ENCODE measurements at regions not wholly inside any gene's neighbourhood (a gene's known extent, or its start where the extent isn't known, plus 50 kb on each side); places are given as distances from the start of the nearest gene placed in this dataset.

DNA sequence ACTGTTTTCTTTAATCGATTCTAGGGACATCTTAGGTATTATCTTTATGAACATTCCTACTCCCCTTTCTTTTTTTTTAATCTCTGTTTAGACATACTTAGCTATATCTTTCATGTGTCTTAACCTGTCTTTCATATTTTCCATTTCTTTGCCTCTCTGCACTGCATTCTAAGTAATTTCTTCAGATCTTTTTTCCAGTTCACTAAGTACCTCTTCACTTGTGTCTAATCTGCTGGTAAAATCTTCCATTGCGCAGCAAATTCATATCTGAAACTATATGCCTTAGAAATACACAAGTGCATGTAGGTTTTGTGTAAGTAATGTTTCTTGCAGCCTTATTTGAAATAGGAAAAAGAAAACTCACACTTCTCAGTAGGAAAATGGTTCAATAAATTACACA, 165.4 kb upstream of the BTBD3 start:
- Histone ChIP-seq H3K4me3 (replicated peaks in 1 of 3; ENCODE audit: insufficient read depth in 1 of 3, low read depth in 2 of 3, low read length in 3 of 3) (no peak overlapping the region), H2AFZ (ENCODE audit: low read length) (no peak overlapping the region), H3K4me2 (ENCODE audit: low read depth, low read length) (no peak overlapping the region), H3K79me2 (ENCODE audit: insufficient read depth, low read length) (no peaks in the 10 kb centered on the region), H3K9me3 (ENCODE audit: low read length) (peaks cover 7% of the 10 kb centered on the region; the same call in 1 of the 2 replicates), H3K27ac (ENCODE audit: extremely low read length, insufficient read depth, low read length) (no peak overlapping the region), H3K4me1 (ENCODE audit: insufficient read depth, low read length) (no peaks in the 10 kb centered on the region), H3K9ac (ENCODE audit: insufficient read depth, low read depth, low read length) (no peak overlapping the region), H4K20me1 (ENCODE audit: insufficient read depth, low read length) (no peaks in the 10 kb centered on the region), H3K36me3 (replicated peaks in 1 of 2; ENCODE audit: control insufficient read depth in 1 of 2, insufficient read depth in 2 of 2, low read length in 2 of 2) (no peaks in the 10 kb centered on the region), H3K27me3 (ENCODE audit: control insufficient read depth in 1 of 2, insufficient read depth in 2 of 2, low read length in 2 of 2) (no peaks in the 10 kb centered on the region)
- in situ Hi-C loops (cut with HindIII; ENCODE audit: extremely low pct_ligation_motif_present, low pct_unique_long_range_greater_than_20kb), result no loop called here
- CTCF ChIA-PET (ENCODE audit: low intra/inter-chr PET ratio, low total read pairs), result no interaction called here
- TF ChIP-seq TCF12 (IDR thresholded peaks at IDR 0.05), result no peak
- TF ChIP-seq TCF12 (CRISPR knock-in tag; IDR thresholded peaks at IDR 0.05), result no peak
- no peak for TF ChIP-seq ZNF432 (CRISPR knock-in tag; IDR thresholded peaks at IDR 0.05; ENCODE audit: borderline replicate concordance)
- TF ChIP-seq DR1 (CRISPR knock-in tag; IDR thresholded peaks at IDR 0.05), result no peak
- no peak for TF ChIP-seq ZNF382 (CRISPR knock-in tag; IDR thresholded peaks at IDR 0.05; ENCODE audit: borderline replicate concordance)
- TF ChIP-seq, protein P1, sequence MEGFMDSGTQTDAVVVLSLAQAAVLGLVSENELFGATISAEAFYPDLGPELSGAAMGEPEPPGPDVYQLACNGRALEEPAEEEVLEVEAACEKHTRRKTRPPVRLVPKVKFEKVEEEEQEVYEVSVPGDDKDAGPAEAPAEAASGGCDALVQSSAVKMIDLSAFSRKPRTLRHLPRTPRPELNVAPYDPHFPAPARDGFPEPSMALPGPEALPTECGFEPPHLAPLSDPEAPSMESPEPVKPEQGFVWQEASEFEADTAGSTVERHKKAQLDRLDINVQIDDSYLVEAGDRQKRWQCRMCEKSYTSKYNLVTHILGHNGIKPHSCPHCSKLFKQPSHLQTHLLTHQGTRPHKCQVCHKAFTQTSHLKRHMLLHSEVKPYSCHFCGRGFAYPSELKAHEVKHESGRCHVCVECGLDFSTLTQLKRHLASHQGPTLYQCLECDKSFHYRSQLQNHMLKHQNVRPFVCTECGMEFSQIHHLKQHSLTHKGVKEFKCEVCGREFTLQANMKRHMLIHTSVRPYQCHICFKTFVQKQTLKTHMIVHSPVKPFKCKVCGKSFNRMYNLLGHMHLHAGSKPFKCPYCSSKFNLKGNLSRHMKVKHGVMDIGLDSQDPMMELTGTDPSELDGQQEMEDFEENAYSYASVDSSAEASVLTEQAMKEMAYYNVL (CRISPR knock-in tag; IDR thresholded peaks at IDR 0.05; ENCODE audit: borderline replicate concordance), result no peak
- TF ChIP-seq, protein P2, sequence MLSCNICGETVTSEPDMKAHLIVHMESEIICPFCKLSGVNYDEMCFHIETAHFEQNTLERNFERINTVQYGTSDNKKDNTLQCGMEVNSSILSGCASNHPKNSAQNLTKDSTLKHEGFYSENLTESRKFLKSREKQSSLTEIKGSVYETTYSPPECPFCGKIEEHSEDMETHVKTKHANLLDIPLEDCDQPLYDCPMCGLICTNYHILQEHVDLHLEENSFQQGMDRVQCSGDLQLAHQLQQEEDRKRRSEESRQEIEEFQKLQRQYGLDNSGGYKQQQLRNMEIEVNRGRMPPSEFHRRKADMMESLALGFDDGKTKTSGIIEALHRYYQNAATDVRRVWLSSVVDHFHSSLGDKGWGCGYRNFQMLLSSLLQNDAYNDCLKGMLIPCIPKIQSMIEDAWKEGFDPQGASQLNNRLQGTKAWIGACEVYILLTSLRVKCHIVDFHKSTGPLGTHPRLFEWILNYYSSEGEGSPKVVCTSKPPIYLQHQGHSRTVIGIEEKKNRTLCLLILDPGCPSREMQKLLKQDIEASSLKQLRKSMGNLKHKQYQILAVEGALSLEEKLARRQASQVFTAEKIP (CRISPR knock-in tag; IDR thresholded peaks at IDR 0.05; ENCODE audit: borderline replicate concordance), result no peak
- no peak for TF ChIP-seq ZNF605 (CRISPR knock-in tag; IDR thresholded peaks at IDR 0.05)
- TF ChIP-seq ZNF121 (CRISPR knock-in tag; IDR thresholded peaks at IDR 0.05), result no peak
- TF ChIP-seq MTF1 (CRISPR knock-in tag; IDR thresholded peaks at IDR 0.05), result no peak
- no peak for DNase-seq (ENCODE audit: low spot score)
- intact Hi-C loops (cut with micrococcal nuclease; ENCODE audit: unreplicated experiment), result no loop called here
- 1% methylated on average over 2 of the region's 2 CpGs for WGBS (ENCODE audit: low lambda C conversion rate)
- POLR2A ChIA-PET, result no interaction called here
- BruUV-seq (replicated peaks), result no TSS peak
- FAIRE-seq, result no peak
- ATAC-seq, result no peak
